GM21576 (cell line): ENCODE measurements at regions not wholly inside any gene's neighbourhood (a gene's known extent, or its start where the extent isn't known, plus 50 kb on each side); places are given as distances from the start of the nearest gene placed in this dataset.
"Not testable (repeated sequence)": the region's sequence is repeated elsewhere in the genome, so short reads cannot be mapped to it uniquely, and the experiment has no call there.

Experiments used
- ATAC-seq: cut with Tn5 transposase; IDR thresholded peaks from one replicate; pipeline ENCODE4 v1.9.1; 2021; ENCODE audit warnings: mild to moderate bottlenecking, moderate library complexity; ENCODE audit not compliant: unreplicated experiment

GRCh38 chr14:31911160-31911559, 165.9 kb upstream of the ARHGAP5 start:
- no peak for ATAC-seq

- no peak for ATAC-seq
These were observed 163.7 kb upstream of the ARHGAP5 start for GRCh38 chr14:31913370-31913769.

- ATAC-seq, result not testable (repeated sequence)
These were observed 158.8 kb upstream of the ARHGAP5 start for GRCh38 chr14:31918289-31918688.

- ATAC-seq, result no peak
These were observed 157.1 kb upstream of the ARHGAP5 start for GRCh38 chr14:31920001-31920400.

GRCh38 chr14:31920989-31921650, 156.0 kb upstream of the ARHGAP5 start:
- no peak for ATAC-seq

GRCh38 chr14:31921721-31922120, 155.4 kb upstream of the ARHGAP5 start:
- no peak for ATAC-seq

- no peak for ATAC-seq
These were observed 151.0 kb upstream of the ARHGAP5 start for GRCh38 chr14:31926123-31926522.

GRCh38 chr14:31926652-31927347, 150.3 kb upstream of the ARHGAP5 start:
- no peak for ATAC-seq

- no peak for ATAC-seq
These were observed 149.7 kb upstream of the ARHGAP5 start for GRCh38 chr14:31927348-31927832.

GRCh38 chr14:31930070-31930469, 147.0 kb upstream of the ARHGAP5 start:
- ATAC-seq, result no peak

- no peak for ATAC-seq
These were observed 146.4 kb upstream of the ARHGAP5 start for GRCh38 chr14:31930493-31931240.

- no peak for ATAC-seq
These were observed 144.4 kb upstream of the ARHGAP5 start for GRCh38 chr14:31932675-31933074.

GRCh38 chr14:31933716-31934115, 143.4 kb upstream of the ARHGAP5 start:
- ATAC-seq, result no peak

GRCh38 chr14:31934767-31935266, 142.3 kb upstream of the ARHGAP5 start:
- no peak for ATAC-seq

- no peak for ATAC-seq
These were observed 141.7 kb upstream of the ARHGAP5 start for GRCh38 chr14:31935391-31935790.

- no peak for ATAC-seq
These were observed 141.0 kb upstream of the ARHGAP5 start for GRCh38 chr14:31936115-31936514.

- ATAC-seq, result peak; percentile 99
These were observed 139.3 kb upstream of the ARHGAP5 start for GRCh38 chr14:31937730-31938346.

- no peak for ATAC-seq
These were observed 137.2 kb upstream of the ARHGAP5 start for GRCh38 chr14:31939934-31940333.

- ATAC-seq, result no peak
These were observed 135.6 kb upstream of the ARHGAP5 start for GRCh38 chr14:31941487-31941886.

- no peak for ATAC-seq
These were observed 134.8 kb upstream of the ARHGAP5 start for GRCh38 chr14:31942166-31942841.
